Neural cell (in vitro differentiated cells): ENCODE measurements at regions not wholly inside any gene's neighbourhood (a gene's known extent, or its start where the extent isn't known, plus 50 kb on each side); places are given as distances from the start of the nearest gene placed in this dataset.

Experiments
- POLR2AphosphoS5 ChIP-seq: IDR thresholded peaks from 2 replicates; pipeline ENCODE4 v1.6.1; 2012
- TF ChIP-seq, protein P1 (sequence below): fragments of 450-650 bp; IDR thresholded peaks from 2 replicates; pipeline ENCODE4 v1.5.1; 2014; ENCODE audit warnings: antibody characterized with exemption, mild to moderate bottlenecking, moderate library complexity; ENCODE audit not compliant: poor library complexity, severe bottlenecking

DNA sequence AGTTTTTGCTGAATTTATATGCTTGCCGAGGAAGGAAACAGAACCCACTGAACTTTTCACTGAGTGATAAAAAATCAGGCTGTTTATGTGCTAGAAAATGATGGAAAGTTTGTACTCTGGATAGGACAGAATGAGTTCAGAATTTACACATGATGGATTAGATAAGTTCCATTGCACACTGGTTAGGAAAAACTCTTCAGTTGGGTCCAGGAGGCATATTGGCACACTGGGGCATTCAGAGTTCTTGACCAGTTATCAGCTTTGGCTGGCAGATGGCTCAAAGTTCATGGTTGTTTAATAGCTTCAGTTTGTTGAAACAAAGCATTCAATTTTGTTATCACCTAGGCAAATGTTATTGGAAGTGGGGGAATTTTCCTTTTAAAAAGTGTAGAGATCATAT lies 613.3 kb upstream of the SYNCRIP start:
- TF ChIP-seq, protein P1, sequence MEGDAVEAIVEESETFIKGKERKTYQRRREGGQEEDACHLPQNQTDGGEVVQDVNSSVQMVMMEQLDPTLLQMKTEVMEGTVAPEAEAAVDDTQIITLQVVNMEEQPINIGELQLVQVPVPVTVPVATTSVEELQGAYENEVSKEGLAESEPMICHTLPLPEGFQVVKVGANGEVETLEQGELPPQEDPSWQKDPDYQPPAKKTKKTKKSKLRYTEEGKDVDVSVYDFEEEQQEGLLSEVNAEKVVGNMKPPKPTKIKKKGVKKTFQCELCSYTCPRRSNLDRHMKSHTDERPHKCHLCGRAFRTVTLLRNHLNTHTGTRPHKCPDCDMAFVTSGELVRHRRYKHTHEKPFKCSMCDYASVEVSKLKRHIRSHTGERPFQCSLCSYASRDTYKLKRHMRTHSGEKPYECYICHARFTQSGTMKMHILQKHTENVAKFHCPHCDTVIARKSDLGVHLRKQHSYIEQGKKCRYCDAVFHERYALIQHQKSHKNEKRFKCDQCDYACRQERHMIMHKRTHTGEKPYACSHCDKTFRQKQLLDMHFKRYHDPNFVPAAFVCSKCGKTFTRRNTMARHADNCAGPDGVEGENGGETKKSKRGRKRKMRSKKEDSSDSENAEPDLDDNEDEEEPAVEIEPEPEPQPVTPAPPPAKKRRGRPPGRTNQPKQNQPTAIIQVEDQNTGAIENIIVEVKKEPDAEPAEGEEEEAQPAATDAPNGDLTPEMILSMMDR = no peak
- TF ChIP-seq POLR2AphosphoS5 = no peak
